ENCODE measurements at regions not wholly inside any gene's neighbourhood (a gene's known extent, or its start where the extent isn't known, plus 50 kb on each side); places are given as distances from the start of the nearest gene placed in this dataset.

- TF ChIP-seq CTCF (IDR thresholded peaks at IDR 0.05), result no peak
- TF ChIP-seq POLR2AphosphoS5 (IDR thresholded peaks at IDR 0.05; ENCODE audit: insufficient read depth in 1 of 2, low read depth in 1 of 2), result no peak
- no peak for TF ChIP-seq POLR2A (IDR thresholded peaks at IDR 0.05)
Measured at GRCh38 chr5:111977436-111977829, 220.4 kb upstream of the NREP start.

Measured in vagina (tissue), 2 donors.